HEK293 (cell line): ENCODE measurements at regions not wholly inside any gene's neighbourhood (a gene's known extent, or its start where the extent isn't known, plus 50 kb on each side); places are given as distances from the start of the nearest gene placed in this dataset.

Experiments used
- CTCF ChIA-PET: fragments of 350-600 bp; formaldehyde crosslinking; extraction: SDS; loops from one replicate; lab custom pipeline; 2021; ENCODE audit warnings: antibody characterized with exemption; lab: Yijun Ruan, JAX
- POLR2A ChIA-PET: fragments of 300-600 bp; formaldehyde crosslinking; extraction: SDS; loops from one replicate; lab custom pipeline; 2020; ENCODE audit warnings: antibody characterized with exemption, inconsistent platforms; lab: Yijun Ruan, JAX
- H3K27ac ChIP-seq: fragments of 200-500 bp; sonication (Bioruptor generic); 2 replicates; pipeline ENCODE4 v1.5.1; 2014; ENCODE audit warnings: low read depth, low read length, control low read depth, inconsistent platforms; ENCODE audit errors: extremely low read depth
- H3K36me3 ChIP-seq, 2 experiments: fragments of 200-500 bp in 1 of 2; sonication (Bioruptor generic) in 1 of 2; 1 replicate in 1 of 2; 2 replicates in 1 of 2; pipeline ENCODE4 v1.5.1; 2014 to 2017; ENCODE audit warnings: inconsistent platforms in 2 of 2, low read length in 2 of 2; ENCODE audit not compliant: control insufficient read depth in 2 of 2, insufficient read depth in 1 of 2
- H3K4me1 ChIP-seq: fragments of 200-500 bp; sonication (Bioruptor generic); 2 replicates; pipeline ENCODE4 v1.5.1; 2014; ENCODE audit warnings: mild to moderate bottlenecking, low read length, inconsistent platforms; ENCODE audit not compliant: control insufficient read depth, insufficient read depth
- H3K4me3 ChIP-seq: 2 replicates; pipeline ENCODE4 v1.5.1; 2011; ENCODE audit warnings: low read depth, mild to moderate bottlenecking, control low read depth, low read length, moderate library complexity
- H3K9me3 ChIP-seq: fragments of 200-500 bp; sonication (Bioruptor generic); 2 replicates; pipeline ENCODE4 v1.5.1; 2014; ENCODE audit warnings: low read depth, low read length, inconsistent platforms; ENCODE audit not compliant: control insufficient read depth, insufficient read depth
- INSM2 ChIP-seq: fragments of 450-650 bp; formaldehyde crosslinking; IDR thresholded peaks from 2 replicates; pipeline ENCODE4 v1.5.1; 2016; ENCODE audit warnings: missing biosample characterization, missing genetic modification characterization
- KLF16 ChIP-seq: fragments of 450-650 bp; formaldehyde crosslinking; IDR thresholded peaks from 2 replicates; pipeline ENCODE4 v1.5.1; 2017; ENCODE audit warnings: missing biosample characterization, missing genetic modification characterization
- KLF17 ChIP-seq: fragments of 450-650 bp; formaldehyde crosslinking; IDR thresholded peaks from 2 replicates; pipeline ENCODE4 v1.5.1; 2016; ENCODE audit warnings: missing biosample characterization, missing genetic modification characterization
- KLF8 ChIP-seq: fragments of 450-650 bp; formaldehyde crosslinking; IDR thresholded peaks from 2 replicates; pipeline ENCODE4 v1.5.1; 2016; ENCODE audit warnings: missing biosample characterization, missing genetic modification characterization
- MZF1 ChIP-seq: fragments of 450-650 bp; formaldehyde crosslinking; IDR thresholded peaks from 2 replicates; pipeline ENCODE4 v1.5.1; 2017; ENCODE audit warnings: missing biosample characterization, missing genetic modification characterization, borderline replicate concordance
- PRDM1 ChIP-seq: fragments of 450-650 bp; formaldehyde crosslinking; IDR thresholded peaks from 2 replicates; pipeline ENCODE4; 2016; ENCODE audit warnings: missing biosample characterization, missing genetic modification characterization
- PRDM2 ChIP-seq: fragments of 450-650 bp; formaldehyde crosslinking; IDR thresholded peaks from 2 replicates; pipeline ENCODE4 v1.5.1; 2016; ENCODE audit warnings: missing biosample characterization, missing genetic modification characterization, borderline replicate concordance
- SETDB1 ChIP-seq: IDR thresholded peaks from one replicate; pipeline ENCODE4 v1.6.1; 2017; ENCODE audit warnings: mild to moderate bottlenecking, low read length, moderate library complexity, mixed read lengths; ENCODE audit not compliant: insufficient read length
- WT1 ChIP-seq: fragments of 450-650 bp; formaldehyde crosslinking; IDR thresholded peaks from 2 replicates; pipeline ENCODE4 v1.5.1; 2016; ENCODE audit warnings: missing biosample characterization, missing genetic modification characterization
- ZFP3 ChIP-seq: fragments of 450-650 bp; formaldehyde crosslinking; IDR thresholded peaks from 2 replicates; pipeline ENCODE4 v1.5.1; 2016; ENCODE audit warnings: low read depth, missing biosample characterization, missing genetic modification characterization
- ZFP69B ChIP-seq: fragments of 450-650 bp; formaldehyde crosslinking; IDR thresholded peaks from 2 replicates; pipeline ENCODE4 v1.5.1; 2016; ENCODE audit warnings: missing biosample characterization, missing genetic modification characterization
- ZNF148 ChIP-seq: fragments of 450-650 bp; formaldehyde crosslinking; IDR thresholded peaks from 2 replicates; pipeline ENCODE4 v1.5.0; 2017; ENCODE audit warnings: missing biosample characterization, missing genetic modification characterization, borderline replicate concordance
- ZNF24 ChIP-seq: fragments of 450-650 bp; formaldehyde crosslinking; IDR thresholded peaks from 2 replicates; pipeline ENCODE4 v1.5.1; 2016; ENCODE audit warnings: missing biosample characterization, missing genetic modification characterization
- ZNF341 ChIP-seq: fragments of 450-650 bp; formaldehyde crosslinking; IDR thresholded peaks from 2 replicates; pipeline ENCODE4; 2016; ENCODE audit warnings: low read depth, missing biosample characterization, missing genetic modification characterization
- ZNF404 ChIP-seq: fragments of 450-650 bp; formaldehyde crosslinking; IDR thresholded peaks from 2 replicates; pipeline ENCODE4 v1.5.1; 2017; ENCODE audit warnings: missing biosample characterization, missing genetic modification characterization
- ZNF416 ChIP-seq: fragments of 450-650 bp; formaldehyde crosslinking; IDR thresholded peaks from 2 replicates; pipeline ENCODE4 v1.5.1; 2016; ENCODE audit warnings: missing biosample characterization, missing genetic modification characterization
- ZNF548 ChIP-seq: fragments of 450-650 bp; formaldehyde crosslinking; IDR thresholded peaks from 2 replicates; pipeline ENCODE4 v1.5.1; 2016; ENCODE audit warnings: missing biosample characterization, missing genetic modification characterization
- ZNF555 ChIP-seq: fragments of 450-650 bp; formaldehyde crosslinking; conservative IDR thresholded peaks from 2 replicates; pipeline ENCODE4 v1.5.1; 2017; ENCODE audit warnings: missing biosample characterization, mild to moderate bottlenecking, missing genetic modification characterization, inconsistent platforms
- ZNF660 ChIP-seq: fragments of 450-650 bp; IDR thresholded peaks from 2 replicates; pipeline ENCODE4 v1.5.1; 2018; ENCODE audit warnings: missing biosample characterization, mild to moderate bottlenecking, missing genetic modification characterization
- ZNF677 ChIP-seq: fragments of 450-650 bp; IDR thresholded peaks from 2 replicates; pipeline ENCODE4 v1.5.0; 2018; ENCODE audit warnings: missing biosample characterization, mild to moderate bottlenecking, missing genetic modification characterization, moderate library complexity
- ZNF791 ChIP-seq: fragments of 450-650 bp; formaldehyde crosslinking; IDR thresholded peaks from 2 replicates; pipeline ENCODE4 v1.5.1; 2016; ENCODE audit warnings: missing biosample characterization, missing genetic modification characterization
- TF ChIP-seq, protein P1 (sequence below): fragments of 450-650 bp; formaldehyde crosslinking; IDR thresholded peaks from 2 replicates; pipeline ENCODE4 v1.5.1; 2017; ENCODE audit warnings: missing biosample characterization, missing genetic modification characterization

DNA sequence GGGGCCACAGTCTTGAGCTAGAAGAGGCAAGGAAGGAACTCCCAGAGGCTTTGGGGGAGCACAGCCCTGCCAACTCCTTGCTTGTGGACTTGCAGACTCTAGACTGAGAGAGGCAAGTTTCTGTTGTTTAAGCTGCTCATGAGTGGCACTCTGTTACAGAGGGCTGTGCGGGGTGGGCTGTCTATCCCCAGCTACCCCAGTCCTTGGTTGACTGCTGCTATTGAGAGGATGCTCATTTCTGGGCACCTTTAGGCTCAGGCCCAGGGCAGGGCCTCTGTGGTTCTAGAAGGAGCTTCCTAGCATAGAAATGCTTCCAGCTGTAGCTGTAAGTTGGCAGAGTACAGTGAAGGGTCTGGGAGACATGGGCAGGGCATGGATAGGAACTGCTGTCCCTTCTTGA is 151.3 kb upstream of the GGTLC1 start:
- Histone ChIP-seq H3K27ac (no peak overlapping the region), H3K4me1 (no peaks in the 10 kb centered on the region), H3K4me3 (no peak overlapping the region), H3K36me3 (no peaks in the 10 kb centered on the region), H3K9me3 (no peaks in the 10 kb centered on the region)
- CTCF ChIA-PET = no interaction called here
- POLR2A ChIA-PET = no interaction called here
- TF ChIP-seq PRDM1 = no peak
- TF ChIP-seq PRDM2 (tag by site-specific recombination) = no peak
- no peak for TF ChIP-seq ZFP3 (tag by site-specific recombination)
- TF ChIP-seq ZNF548 = no peak
- TF ChIP-seq ZNF677 (tag by site-specific recombination) = no peak
- no peak for TF ChIP-seq ZNF404
- no peak for TF ChIP-seq WT1 (tag by site-specific recombination)
- TF ChIP-seq KLF8 = no peak
- no peak for TF ChIP-seq SETDB1
- TF ChIP-seq ZNF341 (tag by site-specific recombination) = no peak
- TF ChIP-seq ZNF416 = no peak
- no peak for TF ChIP-seq ZNF791 (tag by site-specific recombination)
- no peak for TF ChIP-seq MZF1
- TF ChIP-seq ZNF148 (tag by site-specific recombination) = no peak
- no peak for TF ChIP-seq ZNF24 (tag by site-specific recombination)

GRCh38 chr20:24138951-24139350 is 150.4 kb upstream of the GGTLC1 start:
- Histone ChIP-seq H3K4me3 (no peak overlapping the region), H3K36me3 (no peaks in the 10 kb centered on the region), H3K4me1 (no peaks in the 10 kb centered on the region), H3K9me3 (no peaks in the 10 kb centered on the region), H3K27ac (no peak overlapping the region)
- ChIA-PET CTCF (no interaction called here), POLR2A (no interaction called here)
- TF ChIP-seq, protein P1, sequence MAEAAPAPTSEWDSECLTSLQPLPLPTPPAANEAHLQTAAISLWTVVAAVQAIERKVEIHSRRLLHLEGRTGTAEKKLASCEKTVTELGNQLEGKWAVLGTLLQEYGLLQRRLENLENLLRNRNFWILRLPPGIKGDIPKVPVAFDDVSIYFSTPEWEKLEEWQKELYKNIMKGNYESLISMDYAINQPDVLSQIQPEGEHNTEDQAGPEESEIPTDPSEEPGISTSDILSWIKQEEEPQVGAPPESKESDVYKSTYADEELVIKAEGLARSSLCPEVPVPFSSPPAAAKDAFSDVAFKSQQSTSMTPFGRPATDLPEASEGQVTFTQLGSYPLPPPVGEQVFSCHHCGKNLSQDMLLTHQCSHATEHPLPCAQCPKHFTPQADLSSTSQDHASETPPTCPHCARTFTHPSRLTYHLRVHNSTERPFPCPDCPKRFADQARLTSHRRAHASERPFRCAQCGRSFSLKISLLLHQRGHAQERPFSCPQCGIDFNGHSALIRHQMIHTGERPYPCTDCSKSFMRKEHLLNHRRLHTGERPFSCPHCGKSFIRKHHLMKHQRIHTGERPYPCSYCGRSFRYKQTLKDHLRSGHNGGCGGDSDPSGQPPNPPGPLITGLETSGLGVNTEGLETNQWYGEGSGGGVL (tag by site-specific recombination) = no peak
- no peak for TF ChIP-seq ZNF555
- no peak for TF ChIP-seq ZFP69B
- TF ChIP-seq KLF17 (tag by site-specific recombination) = no peak
- TF ChIP-seq ZNF660 = no peak
- no peak for TF ChIP-seq KLF16 (tag by site-specific recombination)
- no peak for TF ChIP-seq INSM2 (tag by site-specific recombination)
